HFF-Myc (cell line): ENCODE measurements at regions not wholly inside any gene's neighbourhood (a gene's known extent, or its start where the extent isn't known, plus 50 kb on each side); places are given as distances from the start of the nearest gene placed in this dataset.
A peak's percentile ranks its signal among the peaks of the same experiment; 100 is the strongest.
"Not testable (repeated sequence)": the region's sequence is repeated elsewhere in the genome, so short reads cannot be mapped to it uniquely, and the experiment has no call there.

Experiments used
- DNase-seq: peaks from one replicate; pipeline ENCODE4 v3.0.0-alpha.2; 2011; ENCODE audit warnings: low read depth; ENCODE audit errors: extremely low read depth
- H3K4me3 ChIP-seq: replicated peaks from 2 replicates; pipeline ENCODE4 v1.5.1; 2011; ENCODE audit warnings: low read depth, mild to moderate bottlenecking, control low read depth, low read length
- TF ChIP-seq, protein P1 (sequence below): IDR thresholded peaks from 2 replicates; pipeline ENCODE4 v1.5.1; 2012; ENCODE audit warnings: mild to moderate bottlenecking, low read depth, low read length, control low read depth; ENCODE audit errors: missing control alignments

- H3K4me3 ChIP-seq, result no peak overlapping the region
- no peak for DNase-seq
- TF ChIP-seq, protein P1, sequence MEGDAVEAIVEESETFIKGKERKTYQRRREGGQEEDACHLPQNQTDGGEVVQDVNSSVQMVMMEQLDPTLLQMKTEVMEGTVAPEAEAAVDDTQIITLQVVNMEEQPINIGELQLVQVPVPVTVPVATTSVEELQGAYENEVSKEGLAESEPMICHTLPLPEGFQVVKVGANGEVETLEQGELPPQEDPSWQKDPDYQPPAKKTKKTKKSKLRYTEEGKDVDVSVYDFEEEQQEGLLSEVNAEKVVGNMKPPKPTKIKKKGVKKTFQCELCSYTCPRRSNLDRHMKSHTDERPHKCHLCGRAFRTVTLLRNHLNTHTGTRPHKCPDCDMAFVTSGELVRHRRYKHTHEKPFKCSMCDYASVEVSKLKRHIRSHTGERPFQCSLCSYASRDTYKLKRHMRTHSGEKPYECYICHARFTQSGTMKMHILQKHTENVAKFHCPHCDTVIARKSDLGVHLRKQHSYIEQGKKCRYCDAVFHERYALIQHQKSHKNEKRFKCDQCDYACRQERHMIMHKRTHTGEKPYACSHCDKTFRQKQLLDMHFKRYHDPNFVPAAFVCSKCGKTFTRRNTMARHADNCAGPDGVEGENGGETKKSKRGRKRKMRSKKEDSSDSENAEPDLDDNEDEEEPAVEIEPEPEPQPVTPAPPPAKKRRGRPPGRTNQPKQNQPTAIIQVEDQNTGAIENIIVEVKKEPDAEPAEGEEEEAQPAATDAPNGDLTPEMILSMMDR, result no peak
These were observed 141.3 kb upstream of the VKORC1L1 start for GRCh38 chr7:65731562-65732035.

- TF ChIP-seq, protein P1, result no peak
- no peak for DNase-seq
- no peak overlapping the region for H3K4me3 ChIP-seq
These were observed 128.5 kb upstream of the VKORC1L1 start for GRCh38 chr7:65744406-65744805.

DNA sequence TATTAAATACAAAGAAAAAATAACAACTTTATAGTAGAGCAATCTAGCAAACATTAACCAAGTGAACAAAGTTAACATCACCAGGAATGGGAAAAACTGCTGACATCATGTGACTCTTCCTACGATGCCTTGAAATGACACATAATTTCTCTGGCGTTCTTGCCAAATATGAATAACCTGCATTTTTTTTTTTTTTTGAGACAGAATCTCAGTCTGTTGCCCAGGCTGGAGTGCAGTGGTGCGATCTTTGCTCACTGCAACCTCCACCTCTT lies 126.5 kb upstream of the VKORC1L1 start:
- TF ChIP-seq, protein P1, result no peak
- DNase-seq, result no peak
- no peak overlapping the region for H3K4me3 ChIP-seq

DNA sequence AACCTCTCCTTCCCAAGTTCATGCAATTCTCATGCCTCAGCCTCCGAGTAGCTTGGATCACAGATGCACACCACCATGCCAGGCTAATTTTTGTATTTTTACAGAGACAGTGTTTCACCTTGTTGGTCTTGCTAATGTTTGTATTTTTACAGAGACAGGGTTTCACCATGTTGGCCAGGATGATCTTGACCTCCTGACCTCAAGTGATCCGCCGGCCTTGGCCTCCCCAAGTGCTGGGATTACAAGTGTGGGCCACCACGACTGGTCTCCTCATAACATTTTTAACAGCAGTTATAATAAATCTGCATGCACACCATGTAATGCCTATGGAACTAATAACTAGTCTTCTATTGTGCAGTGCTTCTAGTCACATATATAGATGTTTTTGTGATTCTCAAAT lies 123.8 kb upstream of the VKORC1L1 start:
- no peak for DNase-seq
- TF ChIP-seq, protein P1, result no peak
- H3K4me3 ChIP-seq, result no peak overlapping the region

DNA sequence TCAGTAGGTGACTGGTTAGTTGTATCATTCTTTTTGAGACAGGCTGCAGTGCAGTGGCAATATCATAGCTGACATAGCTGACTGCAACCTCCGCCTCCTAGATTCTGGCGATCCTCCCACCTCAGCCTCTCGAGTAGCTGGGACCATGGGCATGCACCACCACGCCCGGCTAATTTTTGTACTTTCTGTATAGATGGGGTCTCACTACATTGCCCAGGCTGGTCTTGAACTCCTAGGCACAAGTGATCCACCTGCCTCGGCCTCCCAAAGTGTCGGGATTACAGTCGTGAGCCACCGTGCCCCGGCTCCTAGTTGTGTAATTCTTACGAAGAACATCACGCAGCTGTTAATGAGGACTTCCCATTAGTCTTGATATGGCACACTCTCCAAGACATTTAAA lies 123.4 kb upstream of the VKORC1L1 start:
- TF ChIP-seq, protein P1, result no peak
- DNase-seq, result no peak
- H3K4me3 ChIP-seq, result peak overlapping the region; percentile 96

DNA sequence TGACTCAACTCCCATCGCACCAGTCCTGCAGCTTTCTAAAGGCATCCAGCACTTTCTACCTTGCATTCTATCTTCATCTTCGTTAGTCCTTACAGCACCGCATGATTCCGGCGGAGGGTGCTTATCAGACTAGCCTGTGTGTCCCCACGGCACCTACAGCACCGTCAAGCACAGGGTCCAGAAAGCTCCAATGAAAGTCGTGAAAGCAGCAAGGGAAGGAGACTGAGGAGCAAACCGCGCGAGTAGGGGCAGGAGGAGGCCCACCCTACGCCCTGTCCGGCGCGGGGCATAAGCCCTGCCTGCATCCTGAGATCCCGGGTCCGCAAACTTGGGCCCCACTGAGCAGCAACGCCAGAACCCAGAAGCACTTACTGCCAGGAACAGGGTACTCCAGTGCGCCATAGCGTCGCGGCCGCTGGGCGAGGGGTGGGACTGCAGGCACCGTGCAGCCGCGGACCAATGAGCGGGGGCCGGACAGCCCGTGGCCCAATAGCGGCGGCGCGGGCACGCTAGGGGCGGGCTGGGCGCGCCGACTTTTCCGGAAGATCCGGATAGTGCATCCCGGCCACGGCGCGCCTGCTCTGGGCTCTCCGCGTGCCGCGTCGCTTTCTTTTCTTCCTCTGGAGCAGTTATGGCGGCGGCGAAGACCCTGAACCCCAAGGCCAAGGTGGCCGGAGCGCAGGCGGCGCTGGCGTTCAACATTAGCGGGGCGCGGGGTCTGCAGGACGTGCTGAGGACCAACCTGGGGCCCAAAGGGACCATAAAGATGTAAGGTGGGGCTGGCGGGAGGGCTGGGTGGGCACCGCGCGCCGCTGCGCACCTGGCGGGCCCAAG lies 122.1 kb upstream of the VKORC1L1 start:
- TF ChIP-seq, protein P1, result no peak
- peak; percentile 52 for DNase-seq
- peak overlapping the region; percentile 96 for H3K4me3 ChIP-seq

GRCh38 chr7:65754070-65754469 lies 118.8 kb upstream of the VKORC1L1 start:
- H3K4me3 ChIP-seq, DNase-seq: not testable (repeated sequence)

- not testable (repeated sequence) for DNase-seq, H3K4me3 ChIP-seq
These were observed 113.9 kb upstream of the VKORC1L1 start for GRCh38 chr7:65758991-65759390.

DNA sequence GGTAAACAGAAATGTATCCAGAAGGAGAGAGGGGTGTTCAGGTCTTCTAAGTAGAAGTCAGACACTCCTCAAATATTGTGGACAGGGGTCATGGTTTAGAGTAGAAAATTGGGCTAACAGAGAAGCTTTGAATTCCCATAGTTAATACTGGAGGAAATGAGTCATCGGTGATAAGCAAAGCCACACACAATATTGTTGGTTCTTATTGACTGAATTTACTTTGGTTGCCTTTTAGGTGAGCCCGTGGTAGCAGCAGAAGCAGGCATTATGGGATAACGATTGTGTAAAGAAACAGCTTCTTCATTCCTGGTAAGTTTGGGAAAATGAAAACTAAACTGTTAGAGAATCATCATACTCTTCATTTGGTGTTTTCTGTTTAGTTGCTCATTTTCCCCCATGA lies 110.2 kb upstream of the VKORC1L1 start:
- H3K4me3 ChIP-seq, DNase-seq: not testable (repeated sequence)

GRCh38 chr7:65763114-65763513 lies 109.8 kb upstream of the VKORC1L1 start:
- DNase-seq, H3K4me3 ChIP-seq: not testable (repeated sequence)

- peak overlapping the region; percentile 62 for H3K4me3 ChIP-seq
- peak; percentile 36 for DNase-seq
These were observed 102.2 kb upstream of the VKORC1L1 start for GRCh38 chr7:65770473-65771225.
